ENCODE measurements at regions not wholly inside any gene's neighbourhood (a gene's known extent, or its start where the extent isn't known, plus 50 kb on each side); places are given as distances from the start of the nearest gene placed in this dataset.

- no CpG with 5 or more reads among the region's 60 CpGs for WGBS (ENCODE audit: extremely low coverage, insufficient read length, low lambda C conversion rate)
- Histone ChIP-seq H3K56ac (ENCODE audit: insufficient read length, low read depth, low read length) (no peak overlapping the region), H3K23me2 (ENCODE audit: insufficient read length, low read depth, low read length, poor library complexity, severe bottlenecking) (peaks cover 8% of the 10 kb centered on the region), H2AFZ (ENCODE audit: low read length) (peak overlapping the region; percentile 69), H3K27ac (ENCODE audit: insufficient read length, low read depth, low read length) (no peak overlapping the region), H4K8ac (replicated peaks; ENCODE audit: insufficient read length, low read depth, low read length) (no peak overlapping the region), H4K91ac (ENCODE audit: insufficient read length, low read depth, low read length) (no peak overlapping the region), H3K14ac (ENCODE audit: insufficient read depth, low read length) (no peak overlapping the region; the same call in 1 of the 2 replicates), H3K4me2 (ENCODE audit: insufficient read depth, insufficient read length, low read length) (peak overlapping the region; percentile 74), H4K20me1 (ENCODE audit: control insufficient read depth, insufficient read depth, insufficient read length) (no peaks in the 10 kb centered on the region), H2BK120ac (ENCODE audit: low read depth, low read length, poor library complexity, severe bottlenecking) (no peak overlapping the region), H2BK12ac (ENCODE audit: insufficient read length, low read depth, low read length) (no peak overlapping the region), H3K9ac (ENCODE audit: extremely low read depth, insufficient read length, low read length) (peak overlapping the region; percentile 30), H3K9me3 (ENCODE audit: control insufficient read depth, low read depth, low read length) (no peaks in the 10 kb centered on the region), H2BK20ac (ENCODE audit: low read depth, low read length, poor library complexity, severe bottlenecking) (no peak overlapping the region), H4K5ac (ENCODE audit: insufficient read length, low read depth, low read length) (no peak overlapping the region), H3K18ac (ENCODE audit: insufficient read length, low read depth, low read length) (no peak overlapping the region), H3K79me2 (ENCODE audit: insufficient read depth, low read length) (no peaks in the 10 kb centered on the region), H3K27me3 (ENCODE audit: insufficient read depth, low read length) (peaks cover 5% of the 10 kb centered on the region; the same call in 1 of the 2 replicates), H2BK5ac (ENCODE audit: insufficient read length, low read length) (no peak overlapping the region), H3K23ac (ENCODE audit: insufficient read length, low read depth, low read length) (no peak overlapping the region), H3K4ac (ENCODE audit: low read depth, low read length) (no peak overlapping the region), H2AK5ac (ENCODE audit: insufficient read length, low read length) (no peak overlapping the region), H3K79me1 (ENCODE audit: insufficient read depth, low read depth, low read length, poor library complexity, severe bottlenecking) (no peaks in the 10 kb centered on the region), H2BK15ac (ENCODE audit: low read depth, low read length) (no peak overlapping the region), H3T11ph (ENCODE audit: low read length) (no peak overlapping the region), H3K4me1 (ENCODE audit: insufficient read depth, low read length) (peaks cover 6% of the 10 kb centered on the region; the same call in 1 of the 2 replicates)
- Mint-ChIP-seq H3K36me3 (ENCODE audit: insufficient read depth in 1 of 3, low read depth in 3 of 3) (no peaks in the 10 kb centered on the region), H3K4me3 (peak overlapping the region; percentile 70 to 82), H3K27ac (peak overlapping the region in 1 of 3 experiments; percentile 40; a peak in 1 of 7 replicates), H3K9me3 (no peaks in the 10 kb centered on the region; a peak in 1 of 5 replicates), H3K27me3 (ENCODE audit: low read depth) (peaks cover 57% of the 10 kb centered on the region), H3K4me1 (peaks cover 21 to 25% of the 10 kb centered on the region in 2 experiments)
- DNase-seq, result peak; percentile 78
- no peak; the same call in 2 of the 3 replicates for TF ChIP-seq CTCF (conservative IDR thresholded peaks at IDR 0.05)
Measured at GRCh38 chr5:114055318-114056184, 306.3 kb upstream of the KCNN2 start.
